Trophoblast cell (in vitro differentiated cells and primary cell): ENCODE measurements at regions not wholly inside any gene's neighbourhood (a gene's known extent, or its start where the extent isn't known, plus 50 kb on each side); places are given as distances from the start of the nearest gene placed in this dataset.

Experiments
- DNase-seq, 2 donors: peaks; one replicate each; pipeline ENCODE4 v3.0.0-alpha.2; 2016
- H2AFZ ChIP-seq: 2 replicates; pipeline ENCODE4 v1.6.1; 2013; ENCODE audit warnings: low read length, moderate library complexity, mild to moderate bottlenecking; ENCODE audit not compliant: insufficient read depth, poor library complexity
- H2AK5ac ChIP-seq: 2 replicates; pipeline ENCODE4 v1.6.1; 2013; ENCODE audit warnings: mild to moderate bottlenecking, low read length
- H2BK120ac ChIP-seq: 2 replicates; pipeline ENCODE4 v1.6.1; 2013; ENCODE audit warnings: low read length, mild to moderate bottlenecking, moderate library complexity; ENCODE audit not compliant: insufficient read depth, poor library complexity
- H2BK12ac ChIP-seq: 2 replicates; pipeline ENCODE4 v1.6.1; 2013; ENCODE audit warnings: mild to moderate bottlenecking, low read length, moderate library complexity
- H2BK5ac ChIP-seq: 2 replicates; pipeline ENCODE4 v1.6.1; 2013; ENCODE audit warnings: low read length, low read depth, moderate library complexity, mild to moderate bottlenecking; ENCODE audit not compliant: poor library complexity
- H3K14ac ChIP-seq: 2 replicates; pipeline ENCODE4 v1.6.1; 2013; ENCODE audit warnings: mild to moderate bottlenecking, low read length
- H3K18ac ChIP-seq: 2 replicates; pipeline ENCODE4 v1.6.1; 2013; ENCODE audit warnings: mild to moderate bottlenecking, low read length
- H3K23ac ChIP-seq: 2 replicates; pipeline ENCODE4 v1.6.1; 2013; ENCODE audit warnings: low read length
- H3K27ac ChIP-seq: 2 replicates; pipeline ENCODE4 v1.5.1; 2013; ENCODE audit warnings: low read depth, mild to moderate bottlenecking, inconsistent platforms, low read length, moderate library complexity
- H3K27me3 ChIP-seq: 2 replicates; pipeline ENCODE4 v1.6.1; 2013; ENCODE audit warnings: inconsistent platforms, mild to moderate bottlenecking, low read length, moderate library complexity; ENCODE audit not compliant: insufficient read depth
- H3K36me3 ChIP-seq, 2 experiments: 1 replicate in 1 of 2; 2 replicates in 1 of 2; pipeline ENCODE4 v1.6.1; 2013; ENCODE audit warnings: low read length in 2 of 2, mild to moderate bottlenecking in 2 of 2, moderate library complexity in 1 of 2; ENCODE audit not compliant: insufficient read depth in 2 of 2, control insufficient read depth in 1 of 2
- H3K4ac ChIP-seq: 2 replicates; pipeline ENCODE4 v1.6.1; 2013; ENCODE audit warnings: low read depth, mild to moderate bottlenecking, low read length, moderate library complexity
- H3K4me1 ChIP-seq, 2 experiments: 1 replicate in 1 of 2; 2 replicates in 1 of 2; pipeline ENCODE4 v1.6.1; 2013; ENCODE audit warnings: low read length in 2 of 2, mild to moderate bottlenecking in 2 of 2, moderate library complexity in 1 of 2; ENCODE audit not compliant: insufficient read depth in 2 of 2, control insufficient read depth in 1 of 2
- H3K4me2 ChIP-seq: 2 replicates; pipeline ENCODE4 v1.6.1; 2013; ENCODE audit warnings: inconsistent platforms, mild to moderate bottlenecking, low read length, moderate library complexity
- H3K4me3 ChIP-seq: 2 replicates; pipeline ENCODE4 v1.5.1; 2013; ENCODE audit warnings: mild to moderate bottlenecking, low read depth, low read length, inconsistent platforms
- H3K79me1 ChIP-seq: one replicate; pipeline ENCODE4 v1.6.1; 2013; ENCODE audit warnings: low read length
- H3K79me2 ChIP-seq: 2 replicates; pipeline ENCODE4 v1.6.1; 2013; ENCODE audit warnings: low read length, mild to moderate bottlenecking; ENCODE audit not compliant: control insufficient read depth, insufficient read depth, poor library complexity
- H3K9ac ChIP-seq: 2 replicates; pipeline ENCODE4 v1.6.1; 2013; ENCODE audit warnings: mild to moderate bottlenecking, low read length
- H3K9me3 ChIP-seq: 2 replicates; pipeline ENCODE4 v1.6.1; 2013; ENCODE audit warnings: low read depth, mild to moderate bottlenecking, control low read depth, inconsistent platforms, low read length; ENCODE audit not compliant: insufficient read depth
- H4K12ac ChIP-seq: 2 replicates; pipeline ENCODE4 v1.6.1; 2013; ENCODE audit warnings: low read depth, mild to moderate bottlenecking, low read length, moderate library complexity
- H4K8ac ChIP-seq: 2 replicates; pipeline ENCODE4 v1.6.1; 2013; ENCODE audit warnings: low read depth, mild to moderate bottlenecking, low read length, moderate library complexity
- H4K91ac ChIP-seq: one replicate; pipeline ENCODE4 v1.6.1; 2013; ENCODE audit warnings: low read depth, mild to moderate bottlenecking, low read length, moderate library complexity
- WGBS: extraction: QIAGEN DNeasy Blood & Tissue Kit; methylation state at CpG from one replicate; pipeline ENCODE4 v1.1.7; 2013; ENCODE audit warnings: missing lambda C conversion rate; ENCODE audit not compliant: insufficient read length, insufficient coverage; ENCODE audit errors: extremely low coverage; 5-methylcytosine and 5-hydroxymethylcytosine counted together

GRCh38 chr14:22164616-22165015, 424.4 kb downstream of the DAD1 start:
- no peaks in the 10 kb centered on the region for H3K36me3 ChIP-seq
- no peak overlapping the region for H3K9ac ChIP-seq
- no peak overlapping the region for H2BK120ac ChIP-seq
- no peak overlapping the region for H3K14ac ChIP-seq
- peaks cover 2 to 5% of the 10 kb centered on the region in 2 experiments for H3K4me1 ChIP-seq
- no peaks in the 10 kb centered on the region for H3K27me3 ChIP-seq
- no peak overlapping the region for H4K8ac ChIP-seq
- no peak overlapping the region for H3K23ac ChIP-seq
- H2AFZ ChIP-seq, result no peak overlapping the region
- peak; percentile 28 to 66 for DNase-seq
- H4K12ac ChIP-seq, result no peak overlapping the region
- no peak overlapping the region for H3K27ac ChIP-seq
- H3K18ac ChIP-seq, result no peak overlapping the region
- H3K4ac ChIP-seq, result no peak overlapping the region
- H3K79me1 ChIP-seq, result no peaks in the 10 kb centered on the region
- no peak overlapping the region for H2BK5ac ChIP-seq
- no peaks in the 10 kb centered on the region for H3K79me2 ChIP-seq
- H2BK12ac ChIP-seq, result no peak overlapping the region
- H2AK5ac ChIP-seq, result no peak overlapping the region
- H4K91ac ChIP-seq, result no peak overlapping the region
- H3K4me3 ChIP-seq, result no peak overlapping the region
- WGBS, result no CpG with 5 or more reads among the region's 3 CpGs
- H3K4me2 ChIP-seq, result no peak overlapping the region
- H3K9me3 ChIP-seq, result no peaks in the 10 kb centered on the region

- H3K9me3 ChIP-seq, result no peaks in the 10 kb centered on the region
- no peak overlapping the region for H2BK12ac ChIP-seq
- H2AFZ ChIP-seq, result no peak overlapping the region
- H3K9ac ChIP-seq, result no peak overlapping the region
- H2BK5ac ChIP-seq, result no peak overlapping the region
- H3K4me2 ChIP-seq, result no peak overlapping the region
- no peak overlapping the region for H4K12ac ChIP-seq
- no peak overlapping the region for H4K91ac ChIP-seq
- no peak overlapping the region for H4K8ac ChIP-seq
- no peak overlapping the region for H3K14ac ChIP-seq
- no peaks in the 10 kb centered on the region for H3K36me3 ChIP-seq
- H3K79me2 ChIP-seq, result no peaks in the 10 kb centered on the region
- DNase-seq, result peak in 1 of 2 donors; percentile 25
- no peak overlapping the region for H2BK120ac ChIP-seq
- H3K27me3 ChIP-seq, result no peaks in the 10 kb centered on the region
- no peaks in the 10 kb centered on the region for H3K79me1 ChIP-seq
- no peak overlapping the region for H3K23ac ChIP-seq
- H3K27ac ChIP-seq, result no peak overlapping the region
- H2AK5ac ChIP-seq, result no peak overlapping the region
- no peak overlapping the region for H3K4ac ChIP-seq
- H3K4me1 ChIP-seq, result peaks cover 2 to 5% of the 10 kb centered on the region in 2 experiments
- H3K4me3 ChIP-seq, result no peak overlapping the region
- no peak overlapping the region for H3K18ac ChIP-seq
These were observed 426.0 kb downstream of the DAD1 start for GRCh38 chr14:22163051-22163450.

- H2BK12ac ChIP-seq, result no peak overlapping the region
- no peak overlapping the region for H2BK120ac ChIP-seq
- peaks cover 2 to 5% of the 10 kb centered on the region in 2 experiments for H3K4me1 ChIP-seq
- H3K18ac ChIP-seq, result no peak overlapping the region
- H3K79me2 ChIP-seq, result no peaks in the 10 kb centered on the region
- H2AK5ac ChIP-seq, result no peak overlapping the region
- no peak for DNase-seq
- no peak overlapping the region for H3K27ac ChIP-seq
- H3K9me3 ChIP-seq, result no peaks in the 10 kb centered on the region
- H2BK5ac ChIP-seq, result no peak overlapping the region
- no peaks in the 10 kb centered on the region for H3K79me1 ChIP-seq
- no peak overlapping the region for H2AFZ ChIP-seq
- H4K8ac ChIP-seq, result no peak overlapping the region
- no peak overlapping the region for H3K4ac ChIP-seq
- no peak overlapping the region for H4K91ac ChIP-seq
- H3K14ac ChIP-seq, result no peak overlapping the region
- no peak overlapping the region for H4K12ac ChIP-seq
- no peak overlapping the region for H3K23ac ChIP-seq
- no peak overlapping the region for H3K4me3 ChIP-seq
- H3K4me2 ChIP-seq, result no peak overlapping the region
- no peaks in the 10 kb centered on the region for H3K36me3 ChIP-seq
- WGBS, result no CpG with 5 or more reads among the region's 2 CpGs
- no peak overlapping the region for H3K9ac ChIP-seq
- H3K27me3 ChIP-seq, result no peaks in the 10 kb centered on the region
These were observed 429.1 kb downstream of the DAD1 start for GRCh38 chr14:22159957-22160356.

- no peaks in the 10 kb centered on the region for H3K9me3 ChIP-seq
- H2BK12ac ChIP-seq, result no peak overlapping the region
- H3K27me3 ChIP-seq, result no peaks in the 10 kb centered on the region
- no peak overlapping the region for H2BK120ac ChIP-seq
- H2AK5ac ChIP-seq, result no peak overlapping the region
- no peak overlapping the region for H3K18ac ChIP-seq
- H3K4me1 ChIP-seq, result no peaks in the 10 kb centered on the region
- H3K36me3 ChIP-seq, result no peaks in the 10 kb centered on the region
- H3K27ac ChIP-seq, result no peak overlapping the region
- DNase-seq, result peak; percentile 61 to 62
- no CpG with 5 or more reads among the region's 3 CpGs for WGBS
- no peak overlapping the region for H4K91ac ChIP-seq
- no peak overlapping the region for H2BK5ac ChIP-seq
- H3K4me3 ChIP-seq, result no peak overlapping the region
- H4K12ac ChIP-seq, result no peak overlapping the region
- H3K23ac ChIP-seq, result no peak overlapping the region
- no peaks in the 10 kb centered on the region for H3K79me2 ChIP-seq
- no peak overlapping the region for H3K4me2 ChIP-seq
- H3K79me1 ChIP-seq, result no peaks in the 10 kb centered on the region
- no peak overlapping the region for H3K14ac ChIP-seq
- H3K4ac ChIP-seq, result no peak overlapping the region
- no peak overlapping the region for H4K8ac ChIP-seq
- no peak overlapping the region for H2AFZ ChIP-seq
- H3K9ac ChIP-seq, result no peak overlapping the region
These were observed 429.9 kb downstream of the DAD1 start for GRCh38 chr14:22159099-22159498.
